PC-9 (cell line): ENCODE measurements at regions not wholly inside any gene's neighbourhood (a gene's known extent, or its start where the extent isn't known, plus 50 kb on each side); places are given as distances from the start of the nearest gene placed in this dataset.
"Not testable (repeated sequence)": the region's sequence is repeated elsewhere in the genome, so short reads cannot be mapped to it uniquely, and the experiment has no call there.

ENCODE experiments used
- BruUV-seq: library from RNA; stranded (reverse); fragments of 400-500 nt; replicated peaks from 2 replicates; lab custom pipeline; 2021; lab: Mats Ljungman, UMichigan
- CTCF ChIA-PET: fragments of 300-600 bp; sonication (Branson Sonifier 250); formaldehyde crosslinking; loops from one replicate; lab custom pipeline; 2022; ENCODE audit warnings: antibody characterized with exemption; lab: Charles Lee
- POLR2A ChIA-PET: fragments of 300-600 bp; sonication (Branson Sonifier 250); formaldehyde crosslinking; loops from one replicate; lab custom pipeline; 2022; ENCODE audit warnings: antibody characterized with exemption; ENCODE audit not compliant: unreplicated experiment; lab: Charles Lee
- DNase-seq, 2 experiments: peaks; one replicate each; pipeline versions ENCODE4 v3.0.0 to v3.0.0-alpha.2; 2015 to 2022; ENCODE audit warnings: mixed read lengths in 1 of 2
- H2AFZ ChIP-seq: fragments of 200-600 bp; sonication (generic); 2 replicates; pipeline ENCODE4 v1.8.1; 2017; ENCODE audit warnings: antibody characterized with exemption
- H3F3A ChIP-seq: fragments of 200-600 bp; sonication (generic); 2 replicates; pipeline ENCODE4 v1.8.1; 2017; ENCODE audit warnings: antibody characterized with exemption, mild to moderate bottlenecking, low read depth; ENCODE audit not compliant: insufficient read depth
- H3K27ac ChIP-seq: fragments of 200-600 bp; sonication (generic); 2 replicates; pipeline ENCODE4 v1.6.1; 2016; ENCODE audit warnings: mixed run types
- H3K27me3 ChIP-seq: fragments of 200-600 bp; sonication (generic); 2 replicates; pipeline ENCODE4 v1.6.1; 2016; ENCODE audit warnings: low read depth, mixed run types; ENCODE audit not compliant: insufficient read depth
- H3K36me3 ChIP-seq: fragments of 200-600 bp; sonication (generic); 2 replicates; pipeline ENCODE4 v1.6.1; 2016; ENCODE audit warnings: low read depth, mixed run types
- H3K4me1 ChIP-seq: fragments of 200-600 bp; sonication (generic); replicated peaks from 2 replicates; pipeline ENCODE4 v1.6.1; 2016; ENCODE audit warnings: mixed run types; ENCODE audit not compliant: insufficient read depth
- H3K4me2 ChIP-seq: fragments of 200-600 bp; sonication (generic); 2 replicates; pipeline ENCODE4 v1.6.1; 2017; ENCODE audit warnings: mixed run types
- H3K4me3 ChIP-seq: fragments of 200-600 bp; sonication (generic); 2 replicates; pipeline ENCODE4 v1.6.1; 2016; ENCODE audit warnings: mixed run types
- H3K79me2 ChIP-seq: fragments of 200-600 bp; sonication (generic); 2 replicates; pipeline ENCODE4 v1.6.1; 2017; ENCODE audit warnings: low read depth, mixed run types
- H3K9me2 ChIP-seq: fragments of 200-600 bp; sonication (generic); 2 replicates; pipeline ENCODE4 v1.8.1; 2017; ENCODE audit warnings: mild to moderate bottlenecking; ENCODE audit not compliant: insufficient read depth
- H3K9me3 ChIP-seq: fragments of 200-600 bp; sonication (generic); 2 replicates; pipeline ENCODE4 v1.8.1; 2016; ENCODE audit warnings: low read depth; ENCODE audit not compliant: insufficient read depth
- H4K20me1 ChIP-seq: fragments of 200-600 bp; sonication (generic); 2 replicates; pipeline ENCODE4 v1.8.1; 2017; ENCODE audit not compliant: insufficient read depth
- EZH2 ChIP-seq: fragments of 200-600 bp; sonication (generic); IDR thresholded peaks from 2 replicates; pipeline ENCODE4 v1.8.0; 2017; ENCODE audit warnings: antibody characterized with exemption, low read depth
- intact Hi-C: fragments of 100-400 bp; cut with micrococcal nuclease; formaldehyde crosslinking; loops from one replicate; pipeline ENCODE4 v1.10.0; 2022; ENCODE audit not compliant: unreplicated experiment
- TF ChIP-seq, protein P1 (sequence below): fragments of 200-600 bp; sonication (generic); conservative IDR thresholded peaks from 2 replicates; pipeline ENCODE4 v1.6.1; 2017; ENCODE audit warnings: mixed run types, antibody characterized with exemption, mild to moderate bottlenecking, moderate library complexity

DNA sequence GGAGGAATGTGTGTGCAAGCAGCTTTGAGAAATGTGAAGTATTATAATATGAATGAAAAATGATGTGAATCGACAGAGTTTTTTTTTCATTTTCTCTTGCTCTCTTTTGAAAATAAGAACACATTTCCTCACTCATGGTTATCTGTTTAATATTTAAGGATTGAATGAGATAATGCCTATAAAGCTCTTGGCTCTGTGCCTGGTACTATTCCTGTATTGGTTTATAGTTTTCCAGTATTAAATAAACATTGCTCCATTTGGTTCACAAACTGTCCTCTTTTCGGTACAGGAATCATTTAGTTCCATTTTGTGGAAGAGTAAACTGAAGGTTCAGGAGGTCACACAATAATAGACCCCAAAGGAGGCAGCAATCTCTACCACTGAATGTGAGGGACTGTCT lies 1185.5 kb upstream of the WWC1 start:
- H4K20me1 ChIP-seq: no peaks in the 10 kb centered on the region; the same call in 1 of the 2 replicates
- ChIA-PET CTCF (no interaction called here), POLR2A (no interaction called here)
- no peaks in the 10 kb centered on the region for H3K36me3 ChIP-seq
- no peaks in the 10 kb centered on the region for H3K9me2 ChIP-seq
- no peak overlapping the region for H3K4me3 ChIP-seq
- H3K27me3 ChIP-seq: no peaks in the 10 kb centered on the region
- no peaks in the 10 kb centered on the region for H3F3A ChIP-seq
- DNase-seq: no peak
- TF ChIP-seq, protein P1, sequence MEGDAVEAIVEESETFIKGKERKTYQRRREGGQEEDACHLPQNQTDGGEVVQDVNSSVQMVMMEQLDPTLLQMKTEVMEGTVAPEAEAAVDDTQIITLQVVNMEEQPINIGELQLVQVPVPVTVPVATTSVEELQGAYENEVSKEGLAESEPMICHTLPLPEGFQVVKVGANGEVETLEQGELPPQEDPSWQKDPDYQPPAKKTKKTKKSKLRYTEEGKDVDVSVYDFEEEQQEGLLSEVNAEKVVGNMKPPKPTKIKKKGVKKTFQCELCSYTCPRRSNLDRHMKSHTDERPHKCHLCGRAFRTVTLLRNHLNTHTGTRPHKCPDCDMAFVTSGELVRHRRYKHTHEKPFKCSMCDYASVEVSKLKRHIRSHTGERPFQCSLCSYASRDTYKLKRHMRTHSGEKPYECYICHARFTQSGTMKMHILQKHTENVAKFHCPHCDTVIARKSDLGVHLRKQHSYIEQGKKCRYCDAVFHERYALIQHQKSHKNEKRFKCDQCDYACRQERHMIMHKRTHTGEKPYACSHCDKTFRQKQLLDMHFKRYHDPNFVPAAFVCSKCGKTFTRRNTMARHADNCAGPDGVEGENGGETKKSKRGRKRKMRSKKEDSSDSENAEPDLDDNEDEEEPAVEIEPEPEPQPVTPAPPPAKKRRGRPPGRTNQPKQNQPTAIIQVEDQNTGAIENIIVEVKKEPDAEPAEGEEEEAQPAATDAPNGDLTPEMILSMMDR: no peak
- no peak for TF ChIP-seq EZH2
- no peak overlapping the region for H3K27ac ChIP-seq
- no peaks in the 10 kb centered on the region for H3K4me1 ChIP-seq
- H3K4me2 ChIP-seq: no peak overlapping the region
- H2AFZ ChIP-seq: no peak overlapping the region
- intact Hi-C loops: no loop called here
- no peaks in the 10 kb centered on the region for H3K79me2 ChIP-seq
- no TSS peak for BruUV-seq
- no peaks in the 10 kb centered on the region for H3K9me3 ChIP-seq

DNA sequence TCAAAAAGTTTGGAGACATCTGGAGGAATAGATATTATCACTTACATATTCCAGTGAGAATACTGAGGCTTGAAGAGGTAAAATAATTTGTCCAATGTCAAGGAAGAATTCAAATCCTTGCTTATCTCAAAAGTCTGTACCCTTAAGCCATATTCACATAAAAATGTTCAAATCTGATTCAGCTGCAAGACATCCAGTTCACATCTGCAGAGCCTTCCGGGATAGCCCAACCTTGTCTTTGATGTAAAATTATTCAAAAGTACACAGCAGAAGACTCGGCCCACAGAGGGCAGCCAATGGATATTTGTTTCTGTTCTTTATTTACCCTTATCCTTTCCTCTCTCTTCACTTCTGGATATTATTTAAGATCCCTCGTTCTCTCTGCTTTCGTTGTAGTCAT lies 1183.8 kb upstream of the WWC1 start:
- Histone ChIP-seq H3K9me2 (no peaks in the 10 kb centered on the region), H3F3A (no peaks in the 10 kb centered on the region), H3K9me3 (no peaks in the 10 kb centered on the region), H2AFZ (no peak overlapping the region), H3K4me2 (no peak overlapping the region), H4K20me1 (no peaks in the 10 kb centered on the region; the same call in 1 of the 2 replicates), H3K79me2 (no peaks in the 10 kb centered on the region), H3K4me3 (no peak overlapping the region), H3K27ac (no peak overlapping the region), H3K36me3 (no peaks in the 10 kb centered on the region), H3K4me1 (no peaks in the 10 kb centered on the region), H3K27me3 (no peaks in the 10 kb centered on the region)
- TF ChIP-seq EZH2: no peak
- TF ChIP-seq, protein P1: no peak
- intact Hi-C loops: no loop called here
- no peak for DNase-seq
- CTCF ChIA-PET: no interaction called here
- BruUV-seq: no TSS peak
- POLR2A ChIA-PET: no interaction called here

DNA sequence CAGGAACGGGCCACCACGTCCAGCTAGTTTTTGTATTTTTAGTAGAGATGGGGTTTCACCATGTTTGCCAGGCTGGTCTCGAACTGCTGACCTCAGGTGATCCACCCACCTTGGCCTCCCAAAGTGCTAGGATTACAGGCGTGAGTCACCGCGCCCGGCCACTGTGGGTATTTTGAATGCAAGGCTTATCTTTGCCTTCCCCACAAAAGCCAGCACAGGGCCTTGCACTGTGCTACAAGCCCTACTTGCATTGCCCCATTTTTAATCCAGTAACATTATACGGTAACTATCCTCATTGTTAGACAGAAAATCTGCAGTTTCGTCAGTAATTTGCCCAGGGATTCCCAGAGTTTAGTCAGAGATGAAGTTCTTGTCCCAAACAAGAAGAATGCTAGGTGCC lies 1183.2 kb upstream of the WWC1 start:
- intact Hi-C loops, BruUV-seq: not testable (repeated sequence)

DNA sequence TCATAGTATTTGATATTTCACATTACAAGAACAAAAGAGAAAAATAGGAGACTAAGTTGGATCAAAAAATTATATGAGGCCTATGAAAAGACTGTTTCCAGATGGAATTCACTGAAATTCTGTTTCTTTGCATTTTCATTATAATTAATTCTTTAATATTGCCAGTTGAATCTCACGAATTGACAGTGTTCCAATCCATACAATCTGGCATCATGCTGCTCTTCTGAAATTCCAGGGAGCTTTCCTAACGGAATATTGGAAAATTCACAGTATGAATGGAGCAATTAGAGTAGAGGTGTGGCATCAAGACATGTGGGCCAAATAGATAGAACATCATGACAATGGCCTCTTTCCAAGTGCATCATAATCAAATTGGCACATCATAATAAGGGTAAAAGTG lies 1178.9 kb upstream of the WWC1 start:
- H3K4me1 ChIP-seq: no peaks in the 10 kb centered on the region
- no TSS peak for BruUV-seq
- no peak overlapping the region for H2AFZ ChIP-seq
- H3K9me3 ChIP-seq: no peaks in the 10 kb centered on the region
- CTCF ChIA-PET: no interaction called here
- H4K20me1 ChIP-seq: no peaks in the 10 kb centered on the region
- no peak overlapping the region for H3K4me3 ChIP-seq
- intact Hi-C loops: no loop called here
- no peaks in the 10 kb centered on the region for H3F3A ChIP-seq
- no peaks in the 10 kb centered on the region for H3K79me2 ChIP-seq
- POLR2A ChIA-PET: no interaction called here
- H3K27me3 ChIP-seq: no peaks in the 10 kb centered on the region
- H3K4me2 ChIP-seq: no peak overlapping the region
- H3K27ac ChIP-seq: no peak overlapping the region
- no peak for TF ChIP-seq EZH2
- TF ChIP-seq, protein P1: no peak
- no peaks in the 10 kb centered on the region for H3K9me2 ChIP-seq
- DNase-seq: no peak
- no peaks in the 10 kb centered on the region for H3K36me3 ChIP-seq

More for the DNA sequence above, 1183.2 kb upstream of the WWC1 start:
- POLR2A ChIA-PET, H3F3A ChIP-seq, H3K27me3 ChIP-seq, H3K9me2 ChIP-seq, H3K4me1 ChIP-seq, H3K4me2 ChIP-seq, H3K36me3 ChIP-seq, H3K4me3 ChIP-seq, H3K27ac ChIP-seq, H3K9me3 ChIP-seq, DNase-seq, H2AFZ ChIP-seq, H3K79me2 ChIP-seq, CTCF ChIA-PET, H4K20me1 ChIP-seq: not testable (repeated sequence)
